ACC112 (cell line): ENCODE measurements at regions not wholly inside any gene's neighbourhood (a gene's known extent, or its start where the extent isn't known, plus 50 kb on each side); places are given as distances from the start of the nearest gene placed in this dataset.

Experiments
- H2AFZ ChIP-seq: fragments of 200-600 bp; sonication (generic); one replicate; pipeline ENCODE4 v1.6.0; 2017; ENCODE audit warnings: antibody characterized with exemption, low read length; ENCODE audit not compliant: unreplicated experiment
- H3K27ac ChIP-seq: fragments of 200-600 bp; sonication (generic); 2 replicates; pipeline ENCODE4 v1.5.1; 2014; ENCODE audit warnings: low read depth, mild to moderate bottlenecking, antibody characterized with exemption, low read length, moderate library complexity
- H3K27me3 ChIP-seq: fragments of 200-600 bp; sonication (generic); 2 replicates; pipeline ENCODE4 v1.6.1; 2014; ENCODE audit warnings: mild to moderate bottlenecking, antibody characterized with exemption, low read length, moderate library complexity, mixed read lengths; ENCODE audit not compliant: insufficient read depth
- H3K36me3 ChIP-seq: fragments of 200-600 bp; sonication (generic); 2 replicates; pipeline ENCODE4 v1.6.1; 2016; ENCODE audit warnings: mild to moderate bottlenecking, antibody characterized with exemption, low read length, moderate library complexity, mixed read lengths; ENCODE audit not compliant: insufficient read depth
- H3K4me1 ChIP-seq: fragments of 200-600 bp; sonication (generic); one replicate; pipeline ENCODE4 v1.6.1; 2016; ENCODE audit warnings: low read length, mixed read lengths; ENCODE audit not compliant: insufficient read depth, unreplicated experiment, control insufficient read depth
- H3K4me3 ChIP-seq: fragments of 200-600 bp; sonication (generic); 2 replicates; pipeline ENCODE4 v1.5.1; 2014; ENCODE audit warnings: mild to moderate bottlenecking, low read depth, low read length
- H3K79me2 ChIP-seq: fragments of 200-600 bp; sonication (generic); one replicate; pipeline ENCODE4 v1.6.0; 2016; ENCODE audit warnings: low read length; ENCODE audit not compliant: control insufficient read depth, unreplicated experiment, insufficient read depth

DNA sequence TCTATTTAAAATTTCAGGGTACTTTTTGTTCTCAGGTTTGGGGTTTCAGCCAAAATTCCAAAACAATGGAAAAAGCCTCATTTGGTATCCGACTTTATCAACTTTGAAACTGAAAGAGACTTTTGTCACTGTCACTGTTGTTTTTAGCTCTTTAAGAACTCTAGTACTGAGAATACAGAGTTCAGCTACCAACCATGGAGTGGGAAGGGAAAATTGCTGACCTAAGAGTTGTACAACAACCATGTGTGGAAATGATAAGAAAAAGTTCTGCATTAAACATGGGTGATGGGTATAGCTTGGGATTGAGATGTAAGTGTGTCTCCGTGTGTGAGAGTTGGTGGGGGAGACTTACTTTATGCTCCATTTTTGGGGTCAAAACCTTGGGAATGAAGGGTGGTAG is 206.6 kb upstream of the LRATD1 start:
- no peaks in the 10 kb centered on the region for H3K36me3 ChIP-seq
- no peaks in the 10 kb centered on the region for H3K27me3 ChIP-seq
- no peak overlapping the region for H3K4me3 ChIP-seq
- H3K79me2 ChIP-seq: no peaks in the 10 kb centered on the region
- H2AFZ ChIP-seq: no peak overlapping the region
- H3K27ac ChIP-seq: no peak overlapping the region
- no peaks in the 10 kb centered on the region for H3K4me1 ChIP-seq

GRCh38 chr2:14428056-14428455 is 204.5 kb upstream of the LRATD1 start:
- H3K4me3 ChIP-seq: no peak overlapping the region
- H3K27me3 ChIP-seq: no peaks in the 10 kb centered on the region
- no peaks in the 10 kb centered on the region for H3K4me1 ChIP-seq
- H3K36me3 ChIP-seq: no peaks in the 10 kb centered on the region
- no peak overlapping the region for H3K27ac ChIP-seq
- H3K79me2 ChIP-seq: no peaks in the 10 kb centered on the region
- H2AFZ ChIP-seq: no peak overlapping the region

GRCh38 chr2:14433946-14434495 is 198.5 kb upstream of the LRATD1 start:
- Histone ChIP-seq H3K4me3 (no peak overlapping the region), H3K36me3 (no peaks in the 10 kb centered on the region), H3K4me1 (no peaks in the 10 kb centered on the region), H3K79me2 (no peaks in the 10 kb centered on the region), H2AFZ (no peak overlapping the region), H3K27me3 (no peaks in the 10 kb centered on the region), H3K27ac (no peak overlapping the region)

GRCh38 chr2:14445670-14446069 is 186.8 kb upstream of the LRATD1 start:
- Histone ChIP-seq H3K79me2 (no peaks in the 10 kb centered on the region), H3K4me3 (no peak overlapping the region), H2AFZ (no peak overlapping the region), H3K27me3 (no peaks in the 10 kb centered on the region), H3K4me1 (no peaks in the 10 kb centered on the region), H3K27ac (no peak overlapping the region), H3K36me3 (no peaks in the 10 kb centered on the region)

DNA sequence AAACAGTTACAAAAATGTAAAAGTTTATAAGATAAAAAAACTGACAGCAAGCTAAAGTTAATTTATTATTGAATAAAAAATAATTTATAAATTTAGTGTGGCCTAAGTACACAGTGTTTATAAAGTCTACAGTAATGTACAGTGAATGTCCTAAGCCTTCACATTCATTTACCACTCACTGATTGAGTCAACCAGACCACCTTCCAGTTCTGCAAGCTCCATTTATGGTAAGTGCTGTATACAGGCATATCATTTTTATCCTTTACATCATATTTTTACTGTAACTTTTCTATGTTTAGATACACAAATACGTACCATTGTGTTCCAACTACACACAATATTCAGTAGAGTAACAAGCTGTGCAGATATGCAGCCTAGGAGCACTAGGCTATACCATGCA is 184.2 kb upstream of the LRATD1 start:
- Histone ChIP-seq H3K27ac (no peak overlapping the region), H3K27me3 (no peaks in the 10 kb centered on the region), H3K36me3 (no peaks in the 10 kb centered on the region), H3K4me3 (no peak overlapping the region), H3K4me1 (no peaks in the 10 kb centered on the region), H3K79me2 (no peaks in the 10 kb centered on the region), H2AFZ (no peak overlapping the region)

DNA sequence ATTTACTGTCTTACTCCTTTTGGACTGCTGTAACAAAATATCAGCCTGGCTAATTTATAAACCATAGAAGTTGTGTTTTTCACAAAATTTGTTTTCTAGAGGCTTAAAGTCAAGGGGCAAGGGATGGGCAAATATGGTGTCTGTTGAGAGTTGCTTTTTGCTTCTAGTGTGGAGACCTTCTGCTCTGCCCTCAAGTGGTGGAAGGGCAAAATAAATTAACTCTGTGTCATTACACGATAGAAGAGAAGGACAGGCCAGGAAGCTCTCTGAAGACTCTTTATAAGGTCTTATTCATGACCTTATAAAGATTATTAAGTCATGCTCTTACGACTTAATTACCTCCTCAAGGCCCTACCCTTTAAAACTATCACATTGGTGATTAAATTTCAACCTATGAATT is 181.2 kb upstream of the LRATD1 start:
- Histone ChIP-seq H3K79me2 (no peaks in the 10 kb centered on the region), H3K36me3 (no peaks in the 10 kb centered on the region), H3K4me1 (no peaks in the 10 kb centered on the region), H3K27ac (no peak overlapping the region), H3K4me3 (no peak overlapping the region), H3K27me3 (no peaks in the 10 kb centered on the region), H2AFZ (no peak overlapping the region)

GRCh38 chr2:14454202-14454601 is 178.3 kb upstream of the LRATD1 start:
- Histone ChIP-seq H3K27me3 (no peaks in the 10 kb centered on the region), H3K4me1 (no peaks in the 10 kb centered on the region), H3K27ac (no peak overlapping the region), H2AFZ (no peak overlapping the region), H3K79me2 (no peaks in the 10 kb centered on the region), H3K36me3 (no peaks in the 10 kb centered on the region), H3K4me3 (no peak overlapping the region)

DNA sequence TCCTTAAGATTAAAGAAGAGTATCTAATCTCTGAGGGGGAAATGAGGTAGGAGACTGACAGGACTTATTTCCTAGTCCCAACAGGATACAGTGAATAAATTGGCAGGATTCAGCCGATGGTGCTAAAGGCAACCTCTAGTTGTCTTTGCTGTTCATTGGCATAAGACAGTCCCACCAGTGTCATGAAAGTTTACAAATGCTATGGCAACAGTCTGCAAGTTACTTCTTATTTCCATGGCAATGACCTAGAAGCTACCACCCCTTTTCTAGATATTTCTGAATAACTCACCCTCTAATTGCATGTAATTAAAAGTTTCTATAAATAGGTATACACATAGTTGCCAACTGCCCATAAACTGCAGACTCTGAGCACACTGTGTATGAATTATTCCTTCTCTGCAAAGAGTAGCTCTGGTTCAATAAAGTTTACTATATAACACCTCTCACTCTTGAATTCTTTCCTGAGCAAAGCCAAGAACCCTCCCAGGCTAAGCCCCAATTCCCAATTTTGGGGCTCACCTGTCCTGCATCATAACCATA is 172.7 kb upstream of the LRATD1 start:
- no peak overlapping the region for H2AFZ ChIP-seq
- no peak overlapping the region for H3K4me3 ChIP-seq
- H3K36me3 ChIP-seq: no peaks in the 10 kb centered on the region
- no peak overlapping the region for H3K27ac ChIP-seq
- no peaks in the 10 kb centered on the region for H3K79me2 ChIP-seq
- H3K4me1 ChIP-seq: no peaks in the 10 kb centered on the region
- H3K27me3 ChIP-seq: no peaks in the 10 kb centered on the region

DNA sequence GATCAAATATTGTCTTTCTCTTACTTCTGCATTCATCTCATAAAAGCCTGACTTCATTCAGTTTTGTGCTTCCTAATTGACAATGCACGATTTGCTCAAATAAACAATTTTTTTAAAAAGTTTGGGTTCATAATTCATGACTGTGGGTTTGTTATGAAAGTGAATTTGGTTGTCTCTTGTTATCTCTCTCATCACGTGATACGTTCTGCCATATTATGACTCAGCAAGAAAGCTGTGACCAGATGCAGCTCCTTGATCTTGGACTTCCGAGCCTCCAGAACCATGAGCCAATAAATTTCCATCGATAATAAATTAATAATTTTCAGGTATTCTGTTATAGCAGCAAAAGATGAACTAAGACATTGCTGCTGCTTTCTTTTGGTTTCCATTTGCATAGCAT is 156.5 kb upstream of the LRATD1 start:
- no peaks in the 10 kb centered on the region for H3K79me2 ChIP-seq
- no peaks in the 10 kb centered on the region for H3K4me1 ChIP-seq
- no peak overlapping the region for H3K27ac ChIP-seq
- no peak overlapping the region for H2AFZ ChIP-seq
- no peaks in the 10 kb centered on the region for H3K36me3 ChIP-seq
- H3K27me3 ChIP-seq: no peaks in the 10 kb centered on the region
- H3K4me3 ChIP-seq: no peak overlapping the region

DNA sequence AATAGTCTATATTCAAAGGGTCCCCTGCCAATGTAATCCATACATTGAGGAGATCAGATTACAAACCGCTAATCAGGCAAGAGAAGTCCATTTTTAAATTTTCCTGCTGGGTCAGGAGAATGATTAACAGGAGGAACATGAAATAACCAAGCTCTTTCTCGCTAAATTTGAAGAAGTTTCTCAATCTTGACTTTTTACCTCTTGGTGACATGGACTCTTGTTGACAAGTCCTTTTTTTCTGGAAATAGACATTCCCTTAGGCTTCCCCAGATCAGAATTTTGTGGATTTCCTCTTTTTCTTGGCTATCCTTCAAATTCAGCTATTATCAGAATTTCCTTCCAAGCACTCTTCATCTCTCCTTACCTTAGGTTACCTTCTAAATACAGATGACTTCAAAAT is 153.0 kb upstream of the LRATD1 start:
- no peaks in the 10 kb centered on the region for H3K4me1 ChIP-seq
- H3K36me3 ChIP-seq: no peaks in the 10 kb centered on the region
- H2AFZ ChIP-seq: no peak overlapping the region
- no peaks in the 10 kb centered on the region for H3K79me2 ChIP-seq
- H3K27ac ChIP-seq: no peak overlapping the region
- no peak overlapping the region for H3K4me3 ChIP-seq
- no peaks in the 10 kb centered on the region for H3K27me3 ChIP-seq

- no peaks in the 10 kb centered on the region for H3K4me1 ChIP-seq
- H3K27ac ChIP-seq: no peak overlapping the region
- no peak overlapping the region for H3K4me3 ChIP-seq
- no peaks in the 10 kb centered on the region for H3K27me3 ChIP-seq
- no peaks in the 10 kb centered on the region for H3K79me2 ChIP-seq
- H3K36me3 ChIP-seq: no peaks in the 10 kb centered on the region
- H2AFZ ChIP-seq: no peak overlapping the region
Measured at GRCh38 chr2:14480120-14480519, 152.4 kb upstream of the LRATD1 start.
